ENCODE measurements at regions not wholly inside any gene's neighbourhood (a gene's known extent, or its start where the extent isn't known, plus 50 kb on each side); places are given as distances from the start of the nearest gene placed in this dataset.

- Histone ChIP-seq H3K36me3 (ENCODE audit: control insufficient read depth in 5 of 5, insufficient read depth in 5 of 5, low read length in 5 of 5) (peaks cover 0 to 30% (median 21%) of the 10 kb centered on the region in 5 donors), H3K27me3 (ENCODE audit: control insufficient read depth in 5 of 5, insufficient read depth in 4 of 5, low read length in 5 of 5) (no peaks in the 10 kb centered on the region), H3K4me1 (ENCODE audit: control insufficient read depth in 5 of 5, insufficient read depth in 5 of 5, low read length in 5 of 5) (peaks cover 12 to 91% (median 86%) of the 10 kb centered on the region in 5 donors), H3K9ac (ENCODE audit: low read length in 5 of 5) (peak overlapping the region in 4 of 5 donors; percentile 4 to 71 (median 48)), H3K9me3 (ENCODE audit: control insufficient read depth in 5 of 5, low read length in 5 of 5) (no peaks in the 10 kb centered on the region), H3K4me3 (ENCODE audit: low read depth in 1 of 5, low read length in 5 of 5) (peak overlapping the region in 4 of 5 donors; percentile 61 to 69 (median 63)), H3K27ac (ENCODE audit: low read depth, low read length) (peak overlapping the region; percentile 77)
Measured at GRCh38 chr12:124389138-124389724, 94.3 kb downstream of the RFLNA start.

GRCh38 chr12:124388679-124389137, 93.8 kb downstream of the RFLNA start:
- Histone ChIP-seq H3K9me3 (ENCODE audit: control insufficient read depth in 5 of 5, low read length in 5 of 5) (no peaks in the 10 kb centered on the region), H3K4me1 (ENCODE audit: control insufficient read depth in 5 of 5, insufficient read depth in 5 of 5, low read length in 5 of 5) (peaks cover 12 to 88% (median 81%) of the 10 kb centered on the region in 5 donors), H3K36me3 (ENCODE audit: control insufficient read depth in 5 of 5, insufficient read depth in 5 of 5, low read length in 5 of 5) (peaks cover 0 to 34% (median 20%) of the 10 kb centered on the region in 5 donors), H3K9ac (ENCODE audit: low read length in 5 of 5) (peak overlapping the region in 4 of 5 donors; percentile 59 to 71 (median 62)), H3K27ac (ENCODE audit: low read depth, low read length) (peak overlapping the region; percentile 76), H3K4me3 (ENCODE audit: low read depth in 1 of 5, low read length in 5 of 5) (peak overlapping the region in 4 of 5 donors; percentile 61 to 69 (median 63)), H3K27me3 (ENCODE audit: control insufficient read depth in 5 of 5, insufficient read depth in 4 of 5, low read length in 5 of 5) (no peaks in the 10 kb centered on the region)

- Histone ChIP-seq H3K27ac (ENCODE audit: low read depth, low read length) (peak overlapping the region; percentile 52), H3K9me3 (ENCODE audit: control insufficient read depth in 5 of 5, low read length in 5 of 5) (no peaks in the 10 kb centered on the region), H3K9ac (ENCODE audit: low read length in 5 of 5) (peak overlapping the region in 4 of 5 donors; percentile 35 to 66 (median 58)), H3K27me3 (ENCODE audit: control insufficient read depth in 5 of 5, insufficient read depth in 4 of 5, low read length in 5 of 5) (no peaks in the 10 kb centered on the region), H3K4me3 (ENCODE audit: low read depth in 1 of 5, low read length in 5 of 5) (peak overlapping the region; percentile 52 to 69 (median 63)), H3K4me1 (ENCODE audit: control insufficient read depth in 5 of 5, insufficient read depth in 5 of 5, low read length in 5 of 5) (peaks cover 8 to 82% (median 75%) of the 10 kb centered on the region in 5 donors), H3K36me3 (ENCODE audit: control insufficient read depth in 5 of 5, insufficient read depth in 5 of 5, low read length in 5 of 5) (peaks cover 0 to 37% (median 23%) of the 10 kb centered on the region in 5 donors)
Measured at GRCh38 chr12:124388038-124388671, 93.3 kb downstream of the RFLNA start.

- Histone ChIP-seq H3K27ac (ENCODE audit: low read depth, low read length) (peak overlapping the region; percentile 52), H3K27me3 (ENCODE audit: control insufficient read depth in 5 of 5, insufficient read depth in 4 of 5, low read length in 5 of 5) (no peaks in the 10 kb centered on the region), H3K4me3 (ENCODE audit: low read depth in 1 of 5, low read length in 5 of 5) (peak overlapping the region in 2 of 5 donors; percentile 16 to 63), H3K9ac (ENCODE audit: low read length in 5 of 5) (no peak overlapping the region), H3K4me1 (ENCODE audit: control insufficient read depth in 5 of 5, insufficient read depth in 5 of 5, low read length in 5 of 5) (peaks cover 9 to 82% (median 73%) of the 10 kb centered on the region in 5 donors), H3K9me3 (ENCODE audit: control insufficient read depth in 5 of 5, low read length in 5 of 5) (no peaks in the 10 kb centered on the region), H3K36me3 (ENCODE audit: control insufficient read depth in 5 of 5, insufficient read depth in 5 of 5, low read length in 5 of 5) (peaks cover 0 to 42% (median 26%) of the 10 kb centered on the region in 5 donors)
Measured at GRCh38 chr12:124387528-124387911, 92.6 kb downstream of the RFLNA start.

GRCh38 chr12:124386661-124387527, 92.0 kb downstream of the RFLNA start:
- Histone ChIP-seq H3K9me3 (ENCODE audit: control insufficient read depth in 5 of 5, low read length in 5 of 5) (no peaks in the 10 kb centered on the region), H3K4me1 (ENCODE audit: control insufficient read depth in 5 of 5, insufficient read depth in 5 of 5, low read length in 5 of 5) (peaks cover 11 to 82% (median 73%) of the 10 kb centered on the region in 5 donors), H3K9ac (ENCODE audit: low read length in 5 of 5) (no peak overlapping the region), H3K36me3 (ENCODE audit: control insufficient read depth in 5 of 5, insufficient read depth in 5 of 5, low read length in 5 of 5) (peaks cover 0 to 39% (median 26%) of the 10 kb centered on the region in 5 donors), H3K4me3 (ENCODE audit: low read depth in 1 of 5, low read length in 5 of 5) (peak overlapping the region in 2 of 5 donors; percentile 26 to 63), H3K27me3 (ENCODE audit: control insufficient read depth in 5 of 5, insufficient read depth in 4 of 5, low read length in 5 of 5) (no peaks in the 10 kb centered on the region), H3K27ac (ENCODE audit: low read depth, low read length) (peak overlapping the region; percentile 52)

- H3K27ac ChIP-seq (ENCODE audit: low read depth, low read length), result no peak overlapping the region
- H3K4me1 ChIP-seq (ENCODE audit: control insufficient read depth in 5 of 5, insufficient read depth in 5 of 5, low read length in 5 of 5), result peaks cover 14 to 82% (median 73%) of the 10 kb centered on the region in 5 donors
- H3K4me3 ChIP-seq (ENCODE audit: low read depth in 1 of 5, low read length in 5 of 5), result peak overlapping the region in 1 of 5 donors; percentile 26
- no peak overlapping the region for H3K9ac ChIP-seq (ENCODE audit: low read length in 5 of 5)
- H3K36me3 ChIP-seq (ENCODE audit: control insufficient read depth in 5 of 5, insufficient read depth in 5 of 5, low read length in 5 of 5), result peaks cover 0 to 38% (median 26%) of the 10 kb centered on the region in 5 donors
- H3K9me3 ChIP-seq (ENCODE audit: control insufficient read depth in 5 of 5, low read length in 5 of 5), result no peaks in the 10 kb centered on the region
- no peaks in the 10 kb centered on the region for H3K27me3 ChIP-seq (ENCODE audit: control insufficient read depth in 5 of 5, insufficient read depth in 4 of 5, low read length in 5 of 5)
Measured at GRCh38 chr12:124386059-124386458, 91.2 kb downstream of the RFLNA start.

- Histone ChIP-seq H3K4me1 (ENCODE audit: control insufficient read depth in 5 of 5, insufficient read depth in 5 of 5, low read length in 5 of 5) (peaks cover 17 to 82% (median 73%) of the 10 kb centered on the region in 5 donors), H3K4me3 (ENCODE audit: low read depth in 1 of 5, low read length in 5 of 5) (no peak overlapping the region), H3K9me3 (ENCODE audit: control insufficient read depth in 5 of 5, low read length in 5 of 5) (no peaks in the 10 kb centered on the region), H3K27me3 (ENCODE audit: control insufficient read depth in 5 of 5, insufficient read depth in 4 of 5, low read length in 5 of 5) (no peaks in the 10 kb centered on the region), H3K27ac (ENCODE audit: low read depth, low read length) (no peak overlapping the region), H3K9ac (ENCODE audit: low read length in 5 of 5) (no peak overlapping the region), H3K36me3 (ENCODE audit: control insufficient read depth in 5 of 5, insufficient read depth in 5 of 5, low read length in 5 of 5) (peaks cover 0 to 38% (median 26%) of the 10 kb centered on the region in 5 donors)
Measured at GRCh38 chr12:124385219-124385969, 90.5 kb downstream of the RFLNA start.

- H3K36me3 ChIP-seq (ENCODE audit: control insufficient read depth in 5 of 5, insufficient read depth in 5 of 5, low read length in 5 of 5), result peaks cover 0 to 38% (median 26%) of the 10 kb centered on the region in 5 donors
- H3K4me1 ChIP-seq (ENCODE audit: control insufficient read depth in 5 of 5, insufficient read depth in 5 of 5, low read length in 5 of 5), result peaks cover 17 to 83% (median 73%) of the 10 kb centered on the region in 5 donors
- no peak overlapping the region for H3K4me3 ChIP-seq (ENCODE audit: low read depth in 1 of 5, low read length in 5 of 5)
- H3K9ac ChIP-seq (ENCODE audit: low read length in 5 of 5), result no peak overlapping the region
- no peak overlapping the region for H3K27ac ChIP-seq (ENCODE audit: low read depth, low read length)
- H3K9me3 ChIP-seq (ENCODE audit: control insufficient read depth in 5 of 5, low read length in 5 of 5), result no peaks in the 10 kb centered on the region
- H3K27me3 ChIP-seq (ENCODE audit: control insufficient read depth in 5 of 5, insufficient read depth in 4 of 5, low read length in 5 of 5), result no peaks in the 10 kb centered on the region
Measured at GRCh38 chr12:124384299-124384894, 89.5 kb downstream of the RFLNA start.

- Histone ChIP-seq H3K27me3 (ENCODE audit: control insufficient read depth in 5 of 5, insufficient read depth in 4 of 5, low read length in 5 of 5) (no peaks in the 10 kb centered on the region), H3K27ac (ENCODE audit: low read depth, low read length) (peak overlapping the region; percentile 82), H3K9ac (ENCODE audit: low read length in 5 of 5) (peak overlapping the region in 1 of 5 donors; percentile 56), H3K9me3 (ENCODE audit: control insufficient read depth in 5 of 5, low read length in 5 of 5) (no peaks in the 10 kb centered on the region), H3K4me1 (ENCODE audit: control insufficient read depth in 5 of 5, insufficient read depth in 5 of 5, low read length in 5 of 5) (peaks cover 19 to 81% (median 69%) of the 10 kb centered on the region in 5 donors), H3K36me3 (ENCODE audit: control insufficient read depth in 5 of 5, insufficient read depth in 5 of 5, low read length in 5 of 5) (peaks cover 0 to 47% (median 37%) of the 10 kb centered on the region in 5 donors), H3K4me3 (ENCODE audit: low read depth in 1 of 5, low read length in 5 of 5) (no peak overlapping the region)
Measured at GRCh38 chr12:124383028-124383427, 88.1 kb downstream of the RFLNA start.
